HCT116 (cell line): ENCODE measurements at regions not wholly inside any gene's neighbourhood (a gene's known extent, or its start where the extent isn't known, plus 50 kb on each side); places are given as distances from the start of the nearest gene placed in this dataset.

Experiments used
- CBX3 ChIP-seq: IDR thresholded peaks from 2 replicates; pipeline ENCODE4 v1.6.1; 2012; ENCODE audit warnings: low read depth
- CEBPB ChIP-seq: IDR thresholded peaks from 2 replicates; pipeline ENCODE4 v1.6.1; 2012; ENCODE audit warnings: low read depth
- POLR2A ChIP-seq: IDR thresholded peaks from 2 replicates; pipeline ENCODE4 v1.7.0; 2011; ENCODE audit warnings: borderline replicate concordance; ENCODE audit not compliant: insufficient read depth, insufficient read length; ENCODE audit errors: extremely low read depth
- POLR2AphosphoS5 ChIP-seq: IDR thresholded peaks from 2 replicates; pipeline ENCODE4 v1.6.1; 2011; ENCODE audit warnings: mild to moderate bottlenecking, low read depth, low read length, moderate library complexity
- TCF7L2 ChIP-seq: IDR thresholded peaks from 2 replicates; pipeline ENCODE4 v1.7.0; 2011; ENCODE audit warnings: borderline replicate concordance, inconsistent platforms; ENCODE audit not compliant: insufficient read depth, insufficient read length; ENCODE audit errors: extremely low read depth
- ZFX ChIP-seq: fragments of 450-650 bp; IDR thresholded peaks from 2 replicates; pipeline ENCODE4 v1.6.1; 2017
- TF ChIP-seq, protein P1 (sequence below), 3 experiments: fragments of 200-600 bp in 1 of 3; sonication (generic) in 1 of 3; IDR thresholded peaks in 2 of 3; conservative IDR thresholded peaks in 1 of 3; 2 replicates each; pipeline ENCODE4 v1.5.1; 2012 to 2017; ENCODE audit warnings: low read depth in 2 of 3, low read length in 2 of 3, antibody characterized with exemption in 1 of 3, borderline replicate concordance in 1 of 3, control low read depth in 1 of 3, mild to moderate bottlenecking in 1 of 3, mixed read lengths in 1 of 3, mixed run types in 1 of 3, moderate library complexity in 1 of 3; ENCODE audit not compliant: insufficient read depth in 1 of 3

DNA sequence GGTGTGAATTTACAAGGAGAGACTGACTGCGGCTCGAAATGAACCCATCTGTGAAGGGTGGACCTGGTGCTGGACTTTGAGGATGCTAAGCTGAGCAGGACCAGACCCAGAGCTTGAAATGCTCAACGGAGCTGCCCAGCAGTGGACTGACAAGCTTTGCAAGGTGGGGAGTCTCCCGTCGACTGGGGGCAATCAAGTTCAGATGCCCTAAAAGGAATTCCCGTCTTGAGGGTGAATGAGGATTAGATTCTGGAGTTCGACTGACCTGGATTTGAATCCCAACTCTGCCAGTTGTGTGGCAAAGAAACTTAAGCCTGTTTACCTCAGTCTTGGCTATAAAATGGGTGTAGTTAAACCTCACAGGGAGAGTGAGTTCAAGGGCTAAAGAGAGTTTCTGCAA lies 204.4 kb upstream of the LHX5 start:
- TF ChIP-seq, protein P1, sequence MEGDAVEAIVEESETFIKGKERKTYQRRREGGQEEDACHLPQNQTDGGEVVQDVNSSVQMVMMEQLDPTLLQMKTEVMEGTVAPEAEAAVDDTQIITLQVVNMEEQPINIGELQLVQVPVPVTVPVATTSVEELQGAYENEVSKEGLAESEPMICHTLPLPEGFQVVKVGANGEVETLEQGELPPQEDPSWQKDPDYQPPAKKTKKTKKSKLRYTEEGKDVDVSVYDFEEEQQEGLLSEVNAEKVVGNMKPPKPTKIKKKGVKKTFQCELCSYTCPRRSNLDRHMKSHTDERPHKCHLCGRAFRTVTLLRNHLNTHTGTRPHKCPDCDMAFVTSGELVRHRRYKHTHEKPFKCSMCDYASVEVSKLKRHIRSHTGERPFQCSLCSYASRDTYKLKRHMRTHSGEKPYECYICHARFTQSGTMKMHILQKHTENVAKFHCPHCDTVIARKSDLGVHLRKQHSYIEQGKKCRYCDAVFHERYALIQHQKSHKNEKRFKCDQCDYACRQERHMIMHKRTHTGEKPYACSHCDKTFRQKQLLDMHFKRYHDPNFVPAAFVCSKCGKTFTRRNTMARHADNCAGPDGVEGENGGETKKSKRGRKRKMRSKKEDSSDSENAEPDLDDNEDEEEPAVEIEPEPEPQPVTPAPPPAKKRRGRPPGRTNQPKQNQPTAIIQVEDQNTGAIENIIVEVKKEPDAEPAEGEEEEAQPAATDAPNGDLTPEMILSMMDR (IDR thresholded peaks at IDR 0.05 in 2 of 3, conservative IDR thresholded peaks at IDR 0.05 in 1 of 3; ENCODE audit: borderline replicate concordance in 1 of 3, insufficient read depth in 1 of 3, low read depth in 2 of 3, low read length in 2 of 3), result no peak
- no peak for TF ChIP-seq CBX3
- no peak for TF ChIP-seq CEBPB
- TF ChIP-seq ZFX, result no peak
- no peak for TF ChIP-seq TCF7L2
- TF ChIP-seq POLR2AphosphoS5, result no peak
- no peak for TF ChIP-seq POLR2A
